Esophagus squamous epithelium (tissue), 4 donors: ENCODE measurements at regions not wholly inside any gene's neighbourhood (a gene's known extent, or its start where the extent isn't known, plus 50 kb on each side); places are given as distances from the start of the nearest gene placed in this dataset.

Experiments
- CTCF ChIP-seq, 6 experiments: fragments of 450-650 bp in 4 of 6; fragments of 200-600 bp in 2 of 6; sonication (generic) in 2 of 6; IDR thresholded peaks; one replicate each; pipeline ENCODE4 v1.5.1; 2016 to 2019; ENCODE audit warnings: antibody characterized with exemption in 6 of 6, mild to moderate bottlenecking in 4 of 6, moderate library complexity in 4 of 6
- POLR2A ChIP-seq, 4 donors: fragments of 450-650 bp; IDR thresholded peaks; one replicate each; pipeline ENCODE4 v1.6.1; 2017; ENCODE audit warnings: antibody characterized with exemption in 4 of 4, mild to moderate bottlenecking in 4 of 4, moderate library complexity in 3 of 4

GRCh38 chrX:87895421-87895820 lies 377.8 kb downstream of the KLHL4 start:
- TF ChIP-seq CTCF (IDR thresholded peaks at IDR 0.05) (no peak), POLR2A (IDR thresholded peaks at IDR 0.05) (no peak)
